ENCODE measurements at regions not wholly inside any gene's neighbourhood (a gene's known extent, or its start where the extent isn't known, plus 50 kb on each side); places are given as distances from the start of the nearest gene placed in this dataset.

DNA sequence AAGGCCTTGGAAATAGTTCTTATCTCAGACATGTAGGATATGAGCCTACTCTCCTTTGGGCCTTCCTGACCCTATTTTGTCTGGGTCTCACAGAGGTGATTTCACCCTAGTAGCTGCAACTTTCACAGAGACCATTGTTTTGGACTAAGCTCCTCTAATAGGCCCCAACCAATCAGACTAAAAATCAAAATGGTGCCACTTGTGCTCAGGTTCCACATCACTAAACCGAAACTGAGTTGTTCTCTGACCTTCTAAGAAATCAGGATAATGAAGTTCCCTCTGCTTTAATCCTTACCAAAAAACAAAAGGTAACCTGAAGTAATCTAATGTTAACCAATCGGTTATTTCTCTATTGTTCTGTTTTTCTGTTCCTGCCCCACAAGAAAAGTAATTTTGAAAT, 143.6 kb downstream of the CD24 start (continued):
- TF ChIP-seq, protein P1, sequence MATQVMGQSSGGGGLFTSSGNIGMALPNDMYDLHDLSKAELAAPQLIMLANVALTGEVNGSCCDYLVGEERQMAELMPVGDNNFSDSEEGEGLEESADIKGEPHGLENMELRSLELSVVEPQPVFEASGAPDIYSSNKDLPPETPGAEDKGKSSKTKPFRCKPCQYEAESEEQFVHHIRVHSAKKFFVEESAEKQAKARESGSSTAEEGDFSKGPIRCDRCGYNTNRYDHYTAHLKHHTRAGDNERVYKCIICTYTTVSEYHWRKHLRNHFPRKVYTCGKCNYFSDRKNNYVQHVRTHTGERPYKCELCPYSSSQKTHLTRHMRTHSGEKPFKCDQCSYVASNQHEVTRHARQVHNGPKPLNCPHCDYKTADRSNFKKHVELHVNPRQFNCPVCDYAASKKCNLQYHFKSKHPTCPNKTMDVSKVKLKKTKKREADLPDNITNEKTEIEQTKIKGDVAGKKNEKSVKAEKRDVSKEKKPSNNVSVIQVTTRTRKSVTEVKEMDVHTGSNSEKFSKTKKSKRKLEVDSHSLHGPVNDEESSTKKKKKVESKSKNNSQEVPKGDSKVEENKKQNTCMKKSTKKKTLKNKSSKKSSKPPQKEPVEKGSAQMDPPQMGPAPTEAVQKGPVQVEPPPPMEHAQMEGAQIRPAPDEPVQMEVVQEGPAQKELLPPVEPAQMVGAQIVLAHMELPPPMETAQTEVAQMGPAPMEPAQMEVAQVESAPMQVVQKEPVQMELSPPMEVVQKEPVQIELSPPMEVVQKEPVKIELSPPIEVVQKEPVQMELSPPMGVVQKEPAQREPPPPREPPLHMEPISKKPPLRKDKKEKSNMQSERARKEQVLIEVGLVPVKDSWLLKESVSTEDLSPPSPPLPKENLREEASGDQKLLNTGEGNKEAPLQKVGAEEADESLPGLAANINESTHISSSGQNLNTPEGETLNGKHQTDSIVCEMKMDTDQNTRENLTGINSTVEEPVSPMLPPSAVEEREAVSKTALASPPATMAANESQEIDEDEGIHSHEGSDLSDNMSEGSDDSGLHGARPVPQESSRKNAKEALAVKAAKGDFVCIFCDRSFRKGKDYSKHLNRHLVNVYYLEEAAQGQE (IDR thresholded peaks at IDR 0.05; ENCODE audit: borderline replicate concordance), result no peak
- TF ChIP-seq, protein P1 (CRISPR knock-in tag; IDR thresholded peaks at IDR 0.05; ENCODE audit: low read depth), result no peak
- TF ChIP-seq HNRNPLL (IDR thresholded peaks at IDR 0.05; ENCODE audit: low read depth, low read length, poor library complexity, severe bottlenecking), result no peak
- TF ChIP-seq RHOXF2B (CRISPR knock-in tag; conservative IDR thresholded peaks at IDR 0.05), result no peak
- TF ChIP-seq, protein P2, sequence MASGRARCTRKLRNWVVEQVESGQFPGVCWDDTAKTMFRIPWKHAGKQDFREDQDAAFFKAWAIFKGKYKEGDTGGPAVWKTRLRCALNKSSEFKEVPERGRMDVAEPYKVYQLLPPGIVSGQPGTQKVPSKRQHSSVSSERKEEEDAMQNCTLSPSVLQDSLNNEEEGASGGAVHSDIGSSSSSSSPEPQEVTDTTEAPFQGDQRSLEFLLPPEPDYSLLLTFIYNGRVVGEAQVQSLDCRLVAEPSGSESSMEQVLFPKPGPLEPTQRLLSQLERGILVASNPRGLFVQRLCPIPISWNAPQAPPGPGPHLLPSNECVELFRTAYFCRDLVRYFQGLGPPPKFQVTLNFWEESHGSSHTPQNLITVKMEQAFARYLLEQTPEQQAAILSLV (tag; IDR thresholded peaks at IDR 0.05), result no peak
- no peak for TF ChIP-seq NCOA6 (IDR thresholded peaks at IDR 0.05)
- TF ChIP-seq, protein P3, sequence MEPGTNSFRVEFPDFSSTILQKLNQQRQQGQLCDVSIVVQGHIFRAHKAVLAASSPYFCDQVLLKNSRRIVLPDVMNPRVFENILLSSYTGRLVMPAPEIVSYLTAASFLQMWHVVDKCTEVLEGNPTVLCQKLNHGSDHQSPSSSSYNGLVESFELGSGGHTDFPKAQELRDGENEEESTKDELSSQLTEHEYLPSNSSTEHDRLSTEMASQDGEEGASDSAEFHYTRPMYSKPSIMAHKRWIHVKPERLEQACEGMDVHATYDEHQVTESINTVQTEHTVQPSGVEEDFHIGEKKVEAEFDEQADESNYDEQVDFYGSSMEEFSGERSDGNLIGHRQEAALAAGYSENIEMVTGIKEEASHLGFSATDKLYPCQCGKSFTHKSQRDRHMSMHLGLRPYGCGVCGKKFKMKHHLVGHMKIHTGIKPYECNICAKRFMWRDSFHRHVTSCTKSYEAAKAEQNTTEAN (CRISPR knock-in tag; IDR thresholded peaks at IDR 0.05), result no peak
- TF ChIP-seq JUN (IDR thresholded peaks at IDR 0.05; ENCODE audit: borderline replicate concordance, low read depth, low read length), result no peak
- TF ChIP-seq JUN (CRISPR knock-in tag; IDR thresholded peaks at IDR 0.05; ENCODE audit: borderline replicate concordance), result no peak
- peak; percentile 81 for TF ChIP-seq MECOM (CRISPR knock-in tag; IDR thresholded peaks at IDR 0.05)
- TF ChIP-seq STAT5A (IDR thresholded peaks at IDR 0.05; ENCODE audit: borderline replicate concordance, low read length), result no peak
- no peak for TF ChIP-seq SAFB (IDR thresholded peaks at IDR 0.05; ENCODE audit: borderline replicate concordance, low read depth, low read length)
- TF ChIP-seq, protein P4, sequence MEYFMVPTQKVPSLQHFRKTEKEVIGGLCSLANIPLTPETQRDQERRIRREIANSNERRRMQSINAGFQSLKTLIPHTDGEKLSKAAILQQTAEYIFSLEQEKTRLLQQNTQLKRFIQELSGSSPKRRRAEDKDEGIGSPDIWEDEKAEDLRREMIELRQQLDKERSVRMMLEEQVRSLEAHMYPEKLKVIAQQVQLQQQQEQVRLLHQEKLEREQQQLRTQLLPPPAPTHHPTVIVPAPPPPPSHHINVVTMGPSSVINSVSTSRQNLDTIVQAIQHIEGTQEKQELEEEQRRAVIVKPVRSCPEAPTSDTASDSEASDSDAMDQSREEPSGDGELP (CRISPR knock-in tag; IDR thresholded peaks at IDR 0.05; ENCODE audit: borderline replicate concordance), result no peak
- TF ChIP-seq KDM5B (IDR thresholded peaks at IDR 0.05; ENCODE audit: insufficient replicate concordance, low read depth, low read length), result no peak
- no peak for TF ChIP-seq NFRKB (IDR thresholded peaks at IDR 0.05; ENCODE audit: low read depth)
- TF ChIP-seq NFIC (IDR thresholded peaks at IDR 0.05), result no peak
- TF ChIP-seq HLTF (IDR thresholded peaks at IDR 0.05), result no peak
- no peak for TF ChIP-seq CEBPB (tag; IDR thresholded peaks at IDR 0.05)
- TF ChIP-seq TEAD4 (IDR thresholded peaks at IDR 0.05; ENCODE audit: low read length), result no peak
- TF ChIP-seq TEAD4 (CRISPR knock-in tag; IDR thresholded peaks at IDR 0.05; ENCODE audit: borderline replicate concordance), result no peak
- no peak for TF ChIP-seq FUS (optimal IDR thresholded peaks at IDR 0.05; ENCODE audit: low read depth, low read length)

All from K562 (cell line).